DMS79 treated with DMSO at 0.1 percent for 48 hours (cell line): ENCODE measurements at regions not wholly inside any gene's neighbourhood (a gene's known extent, or its start where the extent isn't known, plus 50 kb on each side); places are given as distances from the start of the nearest gene placed in this dataset.

Experiments used
- DNase-seq: peaks from one replicate; lab custom pipeline; 2025; lab: John Stamatoyannopoulos, UW

DNA sequence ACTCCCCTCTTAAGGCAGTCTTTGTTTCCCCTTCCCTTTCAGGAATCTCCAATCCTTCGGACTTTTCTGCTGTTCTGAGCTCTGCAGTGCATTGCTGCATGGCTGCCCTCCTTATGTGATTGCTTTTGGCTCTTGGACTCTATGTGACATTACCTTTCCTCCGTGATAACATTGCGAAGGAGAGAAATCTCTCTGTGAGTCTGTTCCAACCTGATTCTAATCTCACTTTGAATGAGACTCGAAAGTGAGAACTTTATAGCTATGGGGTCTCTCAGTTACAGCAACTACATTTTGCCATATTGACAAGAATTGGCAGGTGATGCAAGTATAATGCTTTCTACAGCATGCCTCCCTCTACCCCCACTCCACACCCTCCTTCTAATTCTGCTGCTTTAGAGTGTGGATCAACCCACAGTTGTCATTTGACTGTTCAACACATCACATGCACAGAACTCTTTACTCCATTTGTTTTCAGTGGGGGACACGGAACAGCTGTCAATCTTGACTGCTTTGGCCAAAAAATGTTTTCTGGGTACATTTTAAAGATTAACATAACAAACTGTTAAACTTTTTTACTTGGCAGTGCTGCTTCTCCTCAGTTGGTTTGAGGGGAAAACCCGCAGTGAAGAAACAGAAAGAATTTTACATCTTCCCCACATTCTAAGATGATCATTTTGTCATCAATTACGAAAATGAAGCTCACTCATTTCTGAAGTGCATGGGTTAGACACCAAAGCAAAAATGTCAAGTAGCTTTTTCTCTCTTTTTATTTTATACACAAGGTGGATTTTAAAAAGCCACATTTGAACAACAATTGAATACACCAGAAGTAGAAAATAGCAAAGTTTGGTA, 125.5 kb upstream of the RMST start:
- DNase-seq, result no peak

DNA sequence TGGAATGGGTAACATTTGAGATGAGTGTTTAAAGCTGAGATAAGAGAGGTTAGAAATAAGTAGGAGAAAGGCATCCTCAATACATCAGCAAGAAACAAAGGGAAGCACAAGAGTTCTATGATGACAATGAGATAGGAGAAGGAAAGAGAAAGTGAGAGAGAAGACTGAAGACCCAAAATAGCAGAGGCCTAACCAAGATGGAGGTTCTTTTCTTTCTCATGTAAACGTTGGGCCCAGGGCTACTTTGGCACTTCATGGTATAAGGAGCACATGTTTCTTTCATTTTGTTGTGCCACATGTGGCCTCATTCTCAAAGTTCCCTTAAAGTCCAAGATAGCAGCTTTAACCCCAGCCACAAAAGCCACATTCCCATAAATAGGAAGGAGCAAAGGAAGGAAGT, 120.5 kb upstream of the RMST start:
- no peak for DNase-seq

DNA sequence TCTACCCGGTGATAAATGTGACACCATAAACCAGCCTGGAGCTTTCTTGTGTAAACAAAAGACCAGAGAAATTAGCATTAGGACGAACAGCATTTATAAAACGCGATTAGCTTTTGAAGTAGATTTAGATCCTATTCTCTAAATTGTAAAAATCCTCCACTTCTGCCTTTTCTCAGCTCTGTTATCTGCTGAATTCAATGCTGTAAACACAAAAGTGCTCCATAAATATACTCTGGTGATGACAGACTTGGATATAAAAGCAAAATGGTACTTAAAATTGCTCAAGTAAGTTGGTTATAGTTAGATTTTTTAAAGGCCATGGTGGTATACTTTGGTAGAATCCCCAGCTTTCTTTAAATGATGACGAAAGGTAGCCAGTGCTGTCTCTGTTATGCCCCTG, 114.6 kb upstream of the RMST start:
- DNase-seq, result no peak

DNA sequence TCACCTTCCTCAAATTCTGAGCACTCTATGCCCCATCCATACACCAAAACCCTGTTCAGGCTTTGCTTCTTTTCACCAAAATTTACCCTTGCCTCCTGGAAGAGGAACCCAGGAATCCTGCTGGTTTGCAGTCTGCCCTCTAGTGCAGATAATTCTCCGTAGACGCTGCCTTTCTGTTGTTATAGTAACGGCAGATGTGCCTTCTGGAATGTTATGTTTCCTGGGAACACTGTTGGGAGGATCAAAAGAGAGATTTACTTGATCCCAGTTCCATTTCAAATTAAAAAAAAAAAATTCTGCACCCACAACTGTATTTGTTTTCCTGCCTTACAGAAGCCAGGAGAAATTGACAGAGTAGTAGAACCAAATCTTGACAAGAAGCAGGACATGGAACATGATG, 104.2 kb upstream of the RMST start:
- no peak for DNase-seq

DNA sequence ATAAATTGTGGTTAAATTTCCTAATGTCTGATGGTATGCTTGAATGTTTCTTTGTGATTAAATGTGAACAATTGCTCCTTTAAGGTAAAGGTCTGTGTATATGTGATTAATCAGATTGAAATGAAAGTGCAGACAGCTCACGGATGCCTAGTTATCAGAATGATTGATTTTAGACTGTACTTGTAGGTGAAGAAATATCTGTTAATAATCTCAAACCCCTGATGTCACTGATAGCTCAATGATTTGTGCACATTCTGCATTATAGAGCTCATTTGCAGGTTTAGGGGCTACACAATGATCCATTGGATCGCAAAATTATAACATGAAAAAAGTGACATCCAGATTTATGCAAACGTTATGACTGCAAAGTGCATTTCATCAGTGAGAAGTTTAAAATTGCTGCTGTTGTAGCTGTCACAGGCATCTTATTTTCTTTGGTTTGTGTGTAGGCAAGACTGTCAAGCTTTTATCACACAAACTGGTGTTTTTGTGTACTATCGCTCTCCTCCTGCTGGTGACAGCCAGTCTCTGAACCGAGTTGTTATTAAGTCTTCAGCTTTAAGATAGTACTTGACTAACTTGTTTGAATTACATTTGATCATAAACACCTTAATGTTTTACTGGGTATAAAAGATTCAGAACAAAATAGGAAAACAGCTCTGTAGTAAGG, 103.4 kb upstream of the RMST start:
- no peak for DNase-seq

DNA sequence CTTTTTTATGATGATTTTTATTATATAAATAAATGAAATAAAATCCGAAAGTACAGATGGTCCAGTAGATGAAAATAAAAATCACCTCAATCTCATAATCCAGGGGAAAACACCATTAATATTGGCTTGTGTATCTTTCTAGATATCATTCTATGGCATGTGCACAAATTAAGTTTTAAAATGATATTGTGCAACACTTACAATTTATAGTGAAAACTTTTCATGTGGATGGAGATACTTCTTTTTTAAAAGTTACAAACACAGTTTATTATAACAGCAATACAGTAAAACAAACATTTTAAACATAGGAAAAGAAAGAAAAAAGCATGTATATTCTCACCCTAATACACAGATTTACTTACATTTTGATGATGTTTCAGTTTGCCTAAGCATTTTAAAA, 98.9 kb upstream of the RMST start:
- no peak for DNase-seq

DNA sequence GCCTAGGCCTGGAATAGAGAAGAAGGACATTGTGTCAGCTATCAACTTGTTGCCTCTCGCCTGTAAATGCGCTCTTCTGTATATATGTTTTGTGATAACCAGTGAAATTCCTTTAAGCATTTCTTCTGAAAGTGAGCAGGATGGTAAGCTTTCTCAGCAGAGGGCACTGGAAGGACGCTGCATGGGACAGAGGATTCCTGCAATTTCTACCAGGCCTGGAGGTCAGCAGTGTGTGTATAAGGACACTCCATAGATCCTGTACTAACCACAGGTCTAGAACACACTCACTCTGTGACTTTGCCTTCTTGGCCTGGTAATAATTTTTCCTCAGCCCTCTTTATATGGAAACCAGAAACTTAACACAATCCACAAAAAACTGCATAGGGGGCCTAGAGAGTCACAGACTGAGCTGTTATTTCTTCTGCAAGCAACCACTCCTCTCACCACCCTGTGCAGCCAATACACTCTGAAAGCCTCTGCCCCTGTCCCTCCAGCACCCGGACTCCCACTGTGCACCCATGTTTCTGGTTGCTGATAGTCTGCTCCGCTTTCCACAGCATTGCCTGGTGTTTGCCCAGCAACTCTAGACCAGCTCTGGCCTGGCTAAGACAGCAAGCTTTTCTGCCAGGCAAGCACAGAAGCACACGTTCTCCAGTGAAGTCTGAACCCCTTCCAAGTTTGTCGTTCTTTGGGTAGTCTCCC, 94.0 kb upstream of the RMST start:
- DNase-seq, result no peak

DNA sequence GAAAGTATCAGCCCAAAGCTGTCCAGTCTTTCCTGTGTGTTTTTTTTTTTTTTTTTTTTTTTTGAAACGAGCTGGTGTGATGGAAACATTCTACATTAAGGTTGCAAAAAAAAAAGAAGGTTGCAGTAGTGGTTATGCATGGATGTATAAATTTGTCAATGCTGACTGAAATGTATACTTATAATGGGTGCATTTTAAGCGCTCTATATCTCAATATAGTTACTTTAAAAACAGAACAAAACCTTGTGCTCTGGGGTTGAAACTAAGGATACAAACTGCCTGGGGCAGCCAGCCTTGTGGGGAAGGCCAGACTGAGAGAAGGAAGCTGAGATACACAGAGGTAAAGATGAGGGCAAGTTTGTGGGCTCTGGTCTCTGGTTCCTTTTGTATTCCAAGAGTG, 87.3 kb upstream of the RMST start:
- DNase-seq, result no peak

DNA sequence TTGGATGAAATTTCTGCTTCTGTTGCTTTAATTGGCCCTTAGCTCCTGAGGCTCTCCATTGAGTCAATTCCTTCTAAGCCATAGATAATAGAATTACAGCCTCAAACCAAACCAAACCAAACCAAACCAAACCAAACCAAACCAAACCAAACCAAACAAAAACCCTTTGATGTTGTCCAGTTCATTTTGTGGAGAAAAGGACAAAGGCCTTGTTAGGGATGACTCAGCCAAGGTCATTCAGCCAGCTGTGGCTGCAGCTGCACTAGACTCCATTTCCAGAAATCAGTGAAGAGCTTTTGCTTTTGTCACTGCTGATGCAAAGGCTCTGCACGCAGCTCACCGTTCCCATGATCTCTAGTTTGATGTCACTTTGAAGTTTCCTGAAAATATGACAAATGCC, 82.2 kb upstream of the RMST start:
- no peak for DNase-seq

DNA sequence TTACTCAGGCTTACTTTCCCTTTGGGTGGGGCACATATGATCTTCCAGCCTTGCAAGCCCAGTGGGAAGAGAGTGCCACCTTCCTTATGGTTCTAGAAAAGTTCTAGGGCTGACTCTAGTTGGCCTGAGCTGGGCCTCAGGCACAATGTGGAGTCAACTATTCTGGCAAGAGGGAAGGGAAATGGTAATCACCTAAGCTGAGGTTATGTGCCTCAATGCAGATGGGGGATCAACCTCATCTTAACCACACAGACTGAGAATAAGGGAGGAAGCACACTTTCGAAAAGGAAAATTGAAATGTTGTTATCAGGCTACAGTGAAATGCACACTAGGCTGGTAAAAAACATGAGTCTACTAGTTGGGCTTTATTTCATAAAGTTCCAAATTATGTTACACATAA, 77.5 kb upstream of the RMST start:
- no peak for DNase-seq

DNA sequence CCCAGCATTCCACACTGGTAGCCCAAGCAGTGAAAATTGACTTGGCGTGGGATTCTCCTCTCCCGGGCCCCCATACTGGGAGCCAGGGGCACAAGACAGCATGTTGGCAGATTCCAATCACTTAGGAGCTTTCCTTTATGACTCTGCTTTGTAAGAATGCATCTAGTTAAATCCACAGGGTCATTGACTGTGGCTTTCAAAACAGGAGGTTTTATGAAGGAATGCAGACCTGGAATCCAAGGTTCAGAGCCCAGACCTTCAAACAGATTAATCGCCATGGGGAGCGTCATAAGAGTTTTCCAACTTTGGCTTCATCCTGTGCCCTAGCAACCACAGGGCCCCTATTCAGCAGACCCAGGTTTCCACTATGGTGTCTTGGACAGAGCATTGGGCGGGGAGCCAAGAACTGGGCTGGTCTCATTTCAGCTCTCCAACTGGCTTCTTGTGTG, 76.4 kb upstream of the RMST start:
- DNase-seq, result peak; percentile 30

DNA sequence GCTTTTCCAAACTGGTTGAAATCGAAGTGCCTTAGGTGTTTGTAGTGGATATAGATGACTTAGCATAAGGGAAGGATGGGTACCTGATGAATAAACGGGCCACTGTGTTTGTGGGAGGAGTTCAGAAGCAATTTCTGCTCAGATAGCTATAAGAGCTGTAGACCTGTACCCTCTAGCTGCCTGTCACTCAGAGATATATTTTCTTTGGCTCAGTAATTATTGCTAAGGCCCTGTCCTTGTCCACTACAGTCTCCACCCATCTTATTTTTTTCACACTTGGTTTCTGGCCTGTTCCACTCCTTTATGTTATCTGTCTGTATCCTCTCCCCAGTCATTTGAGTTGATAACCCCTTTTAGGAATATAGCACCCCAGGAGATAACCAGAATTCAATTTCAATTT, 74.8 kb upstream of the RMST start:
- DNase-seq, result no peak

DNA sequence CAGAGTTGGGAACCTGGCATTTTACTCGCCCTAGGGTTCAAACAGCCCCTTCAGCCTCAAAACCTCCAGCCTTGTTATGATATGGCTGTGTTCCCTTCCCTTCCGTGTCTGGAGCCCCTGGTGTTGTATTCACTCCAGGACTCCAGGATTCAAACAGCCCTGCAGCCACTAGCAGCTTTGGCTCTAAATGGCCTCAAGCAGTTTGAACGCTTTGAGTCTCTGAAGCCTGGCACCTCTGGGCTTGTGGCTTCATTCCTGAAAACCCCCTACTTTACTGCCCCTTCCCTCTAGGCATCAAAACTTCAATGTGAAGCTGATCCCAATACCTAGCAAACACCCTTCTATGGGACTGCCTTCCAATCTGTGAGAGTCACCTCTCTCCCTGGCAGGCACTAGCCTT, 67.9 kb upstream of the RMST start:
- no peak for DNase-seq

DNA sequence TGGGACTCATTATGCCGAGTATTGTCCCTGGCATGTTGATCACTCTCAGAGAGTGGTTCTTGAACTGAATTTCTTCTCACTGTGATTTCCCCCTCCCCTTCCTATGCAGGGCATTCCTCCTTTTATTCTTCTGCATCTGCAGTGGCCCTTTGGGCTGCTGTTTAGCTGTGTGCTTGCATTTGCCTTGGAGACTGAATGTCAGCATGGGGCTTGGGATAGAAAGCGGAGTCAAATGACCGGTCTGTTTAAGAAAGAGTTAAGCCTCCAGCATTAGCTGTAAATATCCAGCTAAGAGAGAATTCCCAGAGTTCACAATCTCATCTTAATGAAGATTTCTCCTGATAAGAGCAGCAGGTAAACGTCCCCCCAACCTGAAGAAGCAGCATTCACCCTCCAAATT, 65.6 kb upstream of the RMST start:
- peak; percentile 22 for DNase-seq

DNA sequence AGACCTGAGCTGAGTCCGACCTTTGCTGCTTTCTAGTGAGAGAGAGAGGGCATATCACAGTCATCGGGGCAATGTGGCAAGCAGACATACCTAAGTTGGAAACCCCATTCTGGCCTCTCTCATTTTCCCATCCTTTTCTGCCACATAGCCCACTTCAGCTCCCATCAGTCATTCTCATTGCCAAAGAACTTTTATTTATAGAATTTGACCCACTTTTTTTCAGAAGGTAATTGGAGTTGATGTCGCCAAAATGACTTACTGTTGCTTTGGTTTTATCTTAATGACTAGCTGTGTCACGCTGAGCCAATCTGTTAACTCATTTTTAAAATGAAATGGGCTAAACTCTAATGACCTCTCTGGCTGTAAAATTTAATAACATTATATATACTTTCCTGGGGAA, 63.9 kb upstream of the RMST start:
- DNase-seq, result no peak

DNA sequence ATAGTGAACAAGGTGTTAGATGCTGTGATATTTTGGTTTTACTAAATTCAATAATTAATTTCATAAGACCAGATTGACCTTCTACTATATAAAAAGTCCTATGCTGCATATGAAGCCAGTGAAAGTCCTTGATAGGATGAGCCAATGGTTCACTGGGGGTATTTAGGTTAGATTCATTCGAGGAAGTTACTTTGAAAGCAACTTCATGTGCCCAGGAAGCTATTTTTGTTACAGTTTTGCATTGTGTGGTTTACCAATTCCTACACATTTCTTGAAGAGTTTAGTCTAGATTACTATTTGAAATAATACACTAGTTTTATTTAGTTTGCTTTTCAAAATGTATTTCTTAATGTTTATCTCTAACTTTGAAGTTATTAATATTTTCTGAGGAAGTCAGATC, 58.5 kb upstream of the RMST start:
- no peak for DNase-seq

DNA sequence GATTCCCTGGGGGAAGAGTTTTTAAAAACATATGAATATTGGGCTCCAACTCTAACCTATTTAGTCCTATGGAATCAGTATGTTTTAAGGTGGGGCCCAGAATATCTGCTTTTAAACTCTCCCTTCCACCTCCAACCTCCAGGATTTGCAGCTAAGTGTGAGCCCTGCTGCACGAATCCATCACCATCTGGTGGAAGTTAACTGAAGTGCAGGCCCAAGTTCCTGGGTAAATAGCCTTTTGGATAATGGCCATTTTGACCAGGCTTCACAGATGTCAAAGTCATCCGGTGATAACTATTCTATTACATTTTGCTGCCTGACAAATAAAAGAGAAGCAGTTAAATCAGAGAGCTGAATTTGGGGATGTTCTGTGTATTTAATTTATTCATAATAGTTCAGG, 58.1 kb upstream of the RMST start:
- peak; percentile 21 for DNase-seq

DNA sequence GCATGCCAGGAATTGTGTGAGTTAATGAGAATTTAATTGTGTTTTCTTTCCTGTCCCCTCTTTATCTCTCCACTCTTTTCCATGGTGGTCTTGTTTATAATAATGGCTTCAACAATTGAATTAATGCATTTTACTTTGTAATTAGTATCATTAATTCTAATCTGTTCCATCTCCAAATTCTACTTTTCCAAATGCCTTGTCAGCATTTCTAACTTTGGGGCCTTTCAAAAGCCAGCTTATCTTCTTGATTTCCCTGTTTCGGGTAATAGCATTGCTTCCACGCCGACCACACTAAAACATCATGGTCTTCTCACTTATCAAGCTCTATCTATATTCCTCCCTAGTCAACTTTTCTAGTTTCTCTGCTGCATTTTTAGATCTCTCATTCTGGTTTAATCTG, 54.2 kb upstream of the RMST start:
- DNase-seq, result no peak

DNA sequence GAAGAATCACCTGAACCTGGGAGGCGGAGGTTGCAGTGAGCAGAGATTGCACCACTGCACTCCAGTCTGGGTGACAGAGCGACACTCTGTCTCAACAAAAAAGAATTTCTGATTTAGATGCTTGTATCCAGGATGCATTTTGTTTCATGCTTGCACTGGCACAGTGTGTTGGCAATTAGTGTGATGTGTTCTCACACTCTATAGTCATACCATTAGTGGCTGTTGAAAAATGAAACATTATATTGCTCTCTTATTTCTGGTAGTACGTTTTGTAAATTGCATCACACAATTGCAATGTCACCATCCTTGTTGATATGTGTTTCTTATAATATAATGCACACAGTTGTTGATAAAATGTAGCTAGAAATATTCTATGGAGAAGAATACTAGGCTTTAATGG, 51.3 kb upstream of the RMST start:
- DNase-seq, result no peak
